PC-9 (cell line): ENCODE measurements at regions not wholly inside any gene's neighbourhood (a gene's known extent, or its start where the extent isn't known, plus 50 kb on each side); places are given as distances from the start of the nearest gene placed in this dataset.
A peak's percentile ranks its signal among the peaks of the same experiment; 100 is the strongest.

Source experiments
- BruUV-seq: library from RNA; stranded (reverse); fragments of 400-500 nt; replicated peaks from 2 replicates; lab custom pipeline; 2021; lab: Mats Ljungman, UMichigan
- CTCF ChIA-PET: fragments of 300-600 bp; sonication (Branson Sonifier 250); formaldehyde crosslinking; loops from one replicate; lab custom pipeline; 2022; ENCODE audit warnings: antibody characterized with exemption; lab: Charles Lee
- POLR2A ChIA-PET: fragments of 300-600 bp; sonication (Branson Sonifier 250); formaldehyde crosslinking; loops from one replicate; lab custom pipeline; 2022; ENCODE audit warnings: antibody characterized with exemption; ENCODE audit not compliant: unreplicated experiment; lab: Charles Lee
- DNase-seq, 2 experiments: peaks; one replicate each; pipeline versions ENCODE4 v3.0.0 to v3.0.0-alpha.2; 2015 to 2022; ENCODE audit warnings: mixed read lengths in 1 of 2
- H2AFZ ChIP-seq: fragments of 200-600 bp; sonication (generic); 2 replicates; pipeline ENCODE4 v1.8.1; 2017; ENCODE audit warnings: antibody characterized with exemption
- H3F3A ChIP-seq: fragments of 200-600 bp; sonication (generic); 2 replicates; pipeline ENCODE4 v1.8.1; 2017; ENCODE audit warnings: antibody characterized with exemption, mild to moderate bottlenecking, low read depth; ENCODE audit not compliant: insufficient read depth
- H3K27ac ChIP-seq: fragments of 200-600 bp; sonication (generic); 2 replicates; pipeline ENCODE4 v1.6.1; 2016; ENCODE audit warnings: mixed run types
- H3K27me3 ChIP-seq: fragments of 200-600 bp; sonication (generic); 2 replicates; pipeline ENCODE4 v1.6.1; 2016; ENCODE audit warnings: low read depth, mixed run types; ENCODE audit not compliant: insufficient read depth
- H3K36me3 ChIP-seq: fragments of 200-600 bp; sonication (generic); 2 replicates; pipeline ENCODE4 v1.6.1; 2016; ENCODE audit warnings: low read depth, mixed run types
- H3K4me1 ChIP-seq: fragments of 200-600 bp; sonication (generic); replicated peaks from 2 replicates; pipeline ENCODE4 v1.6.1; 2016; ENCODE audit warnings: mixed run types; ENCODE audit not compliant: insufficient read depth
- H3K4me2 ChIP-seq: fragments of 200-600 bp; sonication (generic); 2 replicates; pipeline ENCODE4 v1.6.1; 2017; ENCODE audit warnings: mixed run types
- H3K4me3 ChIP-seq: fragments of 200-600 bp; sonication (generic); 2 replicates; pipeline ENCODE4 v1.6.1; 2016; ENCODE audit warnings: mixed run types
- H3K79me2 ChIP-seq: fragments of 200-600 bp; sonication (generic); 2 replicates; pipeline ENCODE4 v1.6.1; 2017; ENCODE audit warnings: low read depth, mixed run types
- H3K9me2 ChIP-seq: fragments of 200-600 bp; sonication (generic); 2 replicates; pipeline ENCODE4 v1.8.1; 2017; ENCODE audit warnings: mild to moderate bottlenecking; ENCODE audit not compliant: insufficient read depth
- H3K9me3 ChIP-seq: fragments of 200-600 bp; sonication (generic); 2 replicates; pipeline ENCODE4 v1.8.1; 2016; ENCODE audit warnings: low read depth; ENCODE audit not compliant: insufficient read depth
- H4K20me1 ChIP-seq: fragments of 200-600 bp; sonication (generic); 2 replicates; pipeline ENCODE4 v1.8.1; 2017; ENCODE audit not compliant: insufficient read depth
- EZH2 ChIP-seq: fragments of 200-600 bp; sonication (generic); IDR thresholded peaks from 2 replicates; pipeline ENCODE4 v1.8.0; 2017; ENCODE audit warnings: antibody characterized with exemption, low read depth
- intact Hi-C: fragments of 100-400 bp; cut with micrococcal nuclease; formaldehyde crosslinking; loops from one replicate; pipeline ENCODE4 v1.10.0; 2022; ENCODE audit not compliant: unreplicated experiment
- TF ChIP-seq, protein P1 (sequence below): fragments of 200-600 bp; sonication (generic); conservative IDR thresholded peaks from 2 replicates; pipeline ENCODE4 v1.6.1; 2017; ENCODE audit warnings: mixed run types, antibody characterized with exemption, mild to moderate bottlenecking, moderate library complexity

GRCh38 chr6:135630789-135631376, 133.3 kb upstream of the AHI1 start:
- POLR2A ChIA-PET: no interaction called here
- Histone ChIP-seq H4K20me1 (no peaks in the 10 kb centered on the region; the same call in 1 of the 2 replicates), H3K27ac (no peak overlapping the region), H3K4me3 (no peak overlapping the region), H3K4me2 (no peak overlapping the region), H3K27me3 (no peaks in the 10 kb centered on the region), H3K79me2 (no peaks in the 10 kb centered on the region), H3K4me1 (no peaks in the 10 kb centered on the region), H3K9me3 (peaks cover 3% of the 10 kb centered on the region; the same call in 1 of the 2 replicates), H3F3A (no peaks in the 10 kb centered on the region; the same call in 1 of the 2 replicates), H2AFZ (no peak overlapping the region), H3K36me3 (no peaks in the 10 kb centered on the region), H3K9me2 (no peaks in the 10 kb centered on the region)
- CTCF ChIA-PET: no interaction called here
- TF ChIP-seq, protein P1, sequence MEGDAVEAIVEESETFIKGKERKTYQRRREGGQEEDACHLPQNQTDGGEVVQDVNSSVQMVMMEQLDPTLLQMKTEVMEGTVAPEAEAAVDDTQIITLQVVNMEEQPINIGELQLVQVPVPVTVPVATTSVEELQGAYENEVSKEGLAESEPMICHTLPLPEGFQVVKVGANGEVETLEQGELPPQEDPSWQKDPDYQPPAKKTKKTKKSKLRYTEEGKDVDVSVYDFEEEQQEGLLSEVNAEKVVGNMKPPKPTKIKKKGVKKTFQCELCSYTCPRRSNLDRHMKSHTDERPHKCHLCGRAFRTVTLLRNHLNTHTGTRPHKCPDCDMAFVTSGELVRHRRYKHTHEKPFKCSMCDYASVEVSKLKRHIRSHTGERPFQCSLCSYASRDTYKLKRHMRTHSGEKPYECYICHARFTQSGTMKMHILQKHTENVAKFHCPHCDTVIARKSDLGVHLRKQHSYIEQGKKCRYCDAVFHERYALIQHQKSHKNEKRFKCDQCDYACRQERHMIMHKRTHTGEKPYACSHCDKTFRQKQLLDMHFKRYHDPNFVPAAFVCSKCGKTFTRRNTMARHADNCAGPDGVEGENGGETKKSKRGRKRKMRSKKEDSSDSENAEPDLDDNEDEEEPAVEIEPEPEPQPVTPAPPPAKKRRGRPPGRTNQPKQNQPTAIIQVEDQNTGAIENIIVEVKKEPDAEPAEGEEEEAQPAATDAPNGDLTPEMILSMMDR: no peak
- TF ChIP-seq EZH2: no peak
- peak in 1 of 2 experiments; percentile 8 for DNase-seq
- BruUV-seq: no TSS peak
- intact Hi-C loops: no loop called here

GRCh38 chr6:135631821-135632220, 134.3 kb upstream of the AHI1 start:
- no peak overlapping the region for H2AFZ ChIP-seq
- H3K4me3 ChIP-seq: no peak overlapping the region
- TF ChIP-seq EZH2: no peak
- TF ChIP-seq, protein P1: no peak
- CTCF ChIA-PET: no interaction called here
- peak in 1 of 2 experiments; percentile 17 for DNase-seq
- intact Hi-C loops: no loop called here
- H3K27ac ChIP-seq: no peak overlapping the region
- H3K9me3 ChIP-seq: peaks cover 3% of the 10 kb centered on the region; the same call in 1 of the 2 replicates
- POLR2A ChIA-PET: no interaction called here
- H3K79me2 ChIP-seq: no peaks in the 10 kb centered on the region
- H3K9me2 ChIP-seq: no peaks in the 10 kb centered on the region
- no peaks in the 10 kb centered on the region for H3K36me3 ChIP-seq
- H3K4me2 ChIP-seq: no peak overlapping the region
- no peaks in the 10 kb centered on the region; the same call in 1 of the 2 replicates for H4K20me1 ChIP-seq
- no TSS peak for BruUV-seq
- no peaks in the 10 kb centered on the region for H3K27me3 ChIP-seq
- H3F3A ChIP-seq: no peaks in the 10 kb centered on the region; the same call in 1 of the 2 replicates
- no peaks in the 10 kb centered on the region for H3K4me1 ChIP-seq

GRCh38 chr6:135633573-135633972, 136.0 kb upstream of the AHI1 start:
- H3K27ac ChIP-seq: no peak overlapping the region
- DNase-seq: no peak
- no peak overlapping the region for H3K4me2 ChIP-seq
- no TSS peak for BruUV-seq
- no peak overlapping the region for H3K4me3 ChIP-seq
- no peaks in the 10 kb centered on the region; the same call in 1 of the 2 replicates for H3F3A ChIP-seq
- intact Hi-C loops: no loop called here
- H3K79me2 ChIP-seq: no peaks in the 10 kb centered on the region
- no peaks in the 10 kb centered on the region for H3K9me3 ChIP-seq
- CTCF ChIA-PET: interaction anchor here (0.5 kb wide), 1 partner anchor 274 kb away, joined by 3 read pairs; no protein-coding TSS in a partner anchor
- POLR2A ChIA-PET: no interaction called here
- H4K20me1 ChIP-seq: no peaks in the 10 kb centered on the region; the same call in 1 of the 2 replicates
- no peaks in the 10 kb centered on the region for H3K36me3 ChIP-seq
- 0 out of 2 replicates have a peak, but pooled peaks cover 10% of the 10 kb centered on the region for H3K9me2 ChIP-seq
- TF ChIP-seq EZH2: no peak
- TF ChIP-seq, protein P1: no peak
- no peaks in the 10 kb centered on the region for H3K4me1 ChIP-seq
- H3K27me3 ChIP-seq: no peaks in the 10 kb centered on the region
- peak overlapping the region; percentile 9; the same call in 1 of the 2 replicates for H2AFZ ChIP-seq
